OCI-LY7 (cell line): ENCODE measurements at regions not wholly inside any gene's neighbourhood (a gene's known extent, or its start where the extent isn't known, plus 50 kb on each side); places are given as distances from the start of the nearest gene placed in this dataset.

Source experiments
- CTCF ChIP-seq: fragments of 200-600 bp; sonication (generic); conservative IDR thresholded peaks from 2 replicates; pipeline ENCODE4 v1.5.1; 2014; ENCODE audit warnings: mild to moderate bottlenecking, antibody characterized with exemption, low read length, moderate library complexity, mixed read lengths
- EZH2phosphoT487 ChIP-seq: fragments of 200-600 bp; sonication (generic); IDR thresholded peaks from 2 replicates; pipeline ENCODE4 v1.6.1; 2018; ENCODE audit warnings: low read depth, borderline replicate concordance, mild to moderate bottlenecking, mixed run types, antibody characterized with exemption, low read length, moderate library complexity, mixed read lengths

- TF ChIP-seq EZH2phosphoT487 = no peak
- no peak for TF ChIP-seq CTCF
Observed at GRCh38 chr21:27646691-27647090, 679.8 kb upstream of the ADAMTS5 start.
